GM06990 (cell line): ENCODE measurements at regions not wholly inside any gene's neighbourhood (a gene's known extent, or its start where the extent isn't known, plus 50 kb on each side); places are given as distances from the start of the nearest gene placed in this dataset.

Experiments used
- DNase-seq: peaks from one replicate; pipeline ENCODE4 v3.0.0-alpha.2; 2011; ENCODE audit not compliant: insufficient read length; ENCODE audit errors: extremely low read depth
- H3K27me3 ChIP-seq: replicated peaks from 2 replicates; pipeline ENCODE4 v1.6.0; 2011; ENCODE audit warnings: low read length; ENCODE audit not compliant: control insufficient read depth, insufficient read depth
- H3K36me3 ChIP-seq: 2 replicates; pipeline ENCODE4 v1.5.1; 2011; ENCODE audit warnings: low read length; ENCODE audit not compliant: control insufficient read depth, insufficient read depth
- H3K4me3 ChIP-seq: replicated peaks from 2 replicates; pipeline ENCODE4 v1.5.1; 2011; ENCODE audit warnings: low read depth, mild to moderate bottlenecking, control low read depth, low read length
- CTCF ChIP-seq: IDR thresholded peaks from 2 replicates; pipeline ENCODE4 v1.5.1; 2011; ENCODE audit warnings: low read length, control low read depth, mild to moderate bottlenecking, inconsistent platforms; ENCODE audit not compliant: insufficient read depth, poor library complexity, severe bottlenecking

DNA sequence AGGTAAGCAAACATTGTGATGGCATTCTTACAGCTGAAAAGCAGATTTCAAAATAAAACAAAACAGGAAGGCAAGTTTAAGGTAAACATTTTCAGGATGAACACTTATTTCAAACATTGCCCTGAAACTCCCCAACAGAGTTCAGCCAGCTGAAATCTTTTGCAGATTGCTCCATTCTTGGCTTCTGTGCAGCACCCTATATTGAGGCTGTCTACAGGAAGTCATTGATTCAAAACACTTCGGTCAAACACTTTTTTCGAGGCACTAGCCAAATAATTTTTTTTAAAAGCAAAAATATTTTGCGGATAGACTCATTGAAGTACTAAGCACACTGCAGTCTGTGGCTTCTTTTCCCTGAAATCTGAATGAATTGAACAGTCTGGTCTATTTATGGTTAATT is 318.1 kb upstream of the PDE3A start:
- Histone ChIP-seq H3K27me3 (no peaks in the 10 kb centered on the region), H3K36me3 (no peaks in the 10 kb centered on the region), H3K4me3 (no peak overlapping the region)
- no peak for DNase-seq
- no peak for TF ChIP-seq CTCF

DNA sequence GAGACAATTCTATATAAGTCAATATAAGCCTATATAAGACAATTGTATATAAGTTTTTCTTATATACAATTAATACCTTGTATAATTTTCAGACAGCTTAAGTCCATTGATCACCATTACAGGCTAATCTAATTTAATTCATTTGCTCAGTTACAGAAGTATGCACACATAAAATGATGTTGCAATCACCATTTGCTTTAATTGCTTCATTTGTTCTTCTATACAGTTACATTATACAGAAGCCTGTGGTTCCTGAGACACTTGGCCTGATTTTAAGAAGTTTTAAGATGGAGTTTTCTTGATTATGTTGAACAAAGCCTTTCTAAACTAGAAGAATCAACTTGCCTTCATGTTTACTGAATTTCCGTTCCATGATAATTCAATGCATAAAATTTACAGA is 314.6 kb upstream of the PDE3A start:
- no peaks in the 10 kb centered on the region for H3K36me3 ChIP-seq

GRCh38 chr12:20055856-20056255 is 312.5 kb upstream of the PDE3A start:
- DNase-seq = no peak
- Histone ChIP-seq H3K4me3 (no peak overlapping the region), H3K27me3 (no peaks in the 10 kb centered on the region), H3K36me3 (no peaks in the 10 kb centered on the region)
- no peak for TF ChIP-seq CTCF

More for the DNA sequence above, 314.6 kb upstream of the PDE3A start:
- no peak for DNase-seq
- TF ChIP-seq CTCF = no peak
- no peak overlapping the region for H3K4me3 ChIP-seq
- H3K27me3 ChIP-seq = no peaks in the 10 kb centered on the region

GRCh38 chr12:20057398-20057797 is 310.9 kb upstream of the PDE3A start:
- H3K27me3 ChIP-seq = no peaks in the 10 kb centered on the region
- no peak overlapping the region for H3K4me3 ChIP-seq
- no peak for TF ChIP-seq CTCF
- DNase-seq = no peak
- no peaks in the 10 kb centered on the region for H3K36me3 ChIP-seq

DNA sequence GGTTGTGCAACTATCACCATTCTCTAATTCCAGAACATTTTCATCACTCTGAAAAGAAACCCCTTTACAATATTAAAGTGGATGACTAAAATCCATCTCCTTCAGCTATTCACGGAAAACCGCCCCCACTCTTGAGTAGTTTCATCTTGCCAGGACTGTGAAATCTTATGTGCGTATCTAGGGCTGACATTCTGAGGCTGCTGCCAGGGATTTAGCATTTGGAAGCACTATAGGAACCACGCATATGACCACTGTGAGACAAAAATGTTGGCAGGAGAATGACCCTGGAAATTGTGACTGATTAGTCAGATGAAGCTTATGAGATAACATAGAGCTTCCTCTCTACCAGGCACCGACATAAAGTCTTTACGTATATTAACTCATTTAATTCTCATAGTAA is 305.2 kb upstream of the PDE3A start:
- no peak for DNase-seq
- H3K27me3 ChIP-seq = no peaks in the 10 kb centered on the region
- H3K36me3 ChIP-seq = no peaks in the 10 kb centered on the region
- TF ChIP-seq CTCF = no peak
- H3K4me3 ChIP-seq = no peak overlapping the region

- no peak for DNase-seq
- H3K4me3 ChIP-seq = no peak overlapping the region
- H3K27me3 ChIP-seq = no peaks in the 10 kb centered on the region
- TF ChIP-seq CTCF = no peak
- H3K36me3 ChIP-seq = no peaks in the 10 kb centered on the region
Observed at GRCh38 chr12:20077618-20078017, 290.7 kb upstream of the PDE3A start.
